ENCODE measurements at regions not wholly inside any gene's neighbourhood (a gene's known extent, or its start where the extent isn't known, plus 50 kb on each side); places are given as distances from the start of the nearest gene placed in this dataset.
"Not testable (repeated sequence)": the region's sequence is repeated elsewhere in the genome, so short reads cannot be mapped to it uniquely, and the experiment has no call there.

DNA sequence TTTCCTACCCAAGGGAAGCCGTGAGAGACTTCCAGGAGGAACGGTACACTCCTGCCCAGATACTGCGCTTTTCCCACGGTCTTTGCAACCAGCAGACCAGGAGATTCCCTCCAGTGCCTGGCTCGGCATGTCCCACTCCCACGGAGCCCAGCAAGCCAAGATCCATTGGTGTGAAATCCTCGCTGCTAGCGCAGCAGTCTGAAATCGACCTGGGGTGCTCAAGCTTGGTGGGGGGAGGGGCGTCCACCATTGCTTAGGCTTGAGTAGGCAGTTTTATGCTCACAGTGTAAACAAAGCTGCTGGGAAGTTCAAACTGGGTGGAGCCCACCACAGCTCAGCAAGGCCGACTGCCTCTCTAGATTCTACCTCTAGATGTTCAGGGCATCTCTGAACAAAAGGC is 284.8 kb upstream of the FGF13 start:
- 80% methylated on average over 1 of the region's 11 CpGs for WGBS

DNA sequence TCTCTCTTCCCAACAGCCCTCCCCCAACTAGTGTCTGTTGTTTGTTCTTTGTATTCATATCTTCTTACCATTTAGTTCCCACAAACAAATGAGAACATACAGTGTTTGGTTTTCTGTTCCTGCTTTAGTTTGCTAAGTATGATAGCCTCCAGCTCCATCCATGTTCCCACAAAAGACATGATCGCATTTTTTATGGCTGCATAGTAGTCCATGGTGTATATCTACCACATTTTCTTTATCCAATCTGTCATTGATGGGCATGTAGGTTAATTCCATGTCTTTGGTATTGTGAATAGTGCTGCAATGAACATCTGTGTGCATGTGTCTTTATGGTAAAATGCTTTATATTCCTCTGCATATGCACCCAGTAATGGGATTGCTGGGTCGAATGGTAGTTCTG is 283.9 kb upstream of the FGF13 start:
- H3K27me3 ChIP-seq = no peaks in the 10 kb centered on the region
- H3K27ac ChIP-seq = no peak overlapping the region
- H3K36me3 ChIP-seq = no peaks in the 10 kb centered on the region
- 84% methylated on average over 2 of the region's 2 CpGs for WGBS
- H3K9me3 ChIP-seq = no peaks in the 10 kb centered on the region
- DNase-seq (ENCODE audit: low spot score in 2 of 2) = no peak
- no peaks in the 10 kb centered on the region for H3K4me1 ChIP-seq
- H3K4me3 ChIP-seq = no peak overlapping the region
- TF ChIP-seq EP300 (IDR thresholded peaks at IDR 0.05) = no peak
- TF ChIP-seq, protein P1, sequence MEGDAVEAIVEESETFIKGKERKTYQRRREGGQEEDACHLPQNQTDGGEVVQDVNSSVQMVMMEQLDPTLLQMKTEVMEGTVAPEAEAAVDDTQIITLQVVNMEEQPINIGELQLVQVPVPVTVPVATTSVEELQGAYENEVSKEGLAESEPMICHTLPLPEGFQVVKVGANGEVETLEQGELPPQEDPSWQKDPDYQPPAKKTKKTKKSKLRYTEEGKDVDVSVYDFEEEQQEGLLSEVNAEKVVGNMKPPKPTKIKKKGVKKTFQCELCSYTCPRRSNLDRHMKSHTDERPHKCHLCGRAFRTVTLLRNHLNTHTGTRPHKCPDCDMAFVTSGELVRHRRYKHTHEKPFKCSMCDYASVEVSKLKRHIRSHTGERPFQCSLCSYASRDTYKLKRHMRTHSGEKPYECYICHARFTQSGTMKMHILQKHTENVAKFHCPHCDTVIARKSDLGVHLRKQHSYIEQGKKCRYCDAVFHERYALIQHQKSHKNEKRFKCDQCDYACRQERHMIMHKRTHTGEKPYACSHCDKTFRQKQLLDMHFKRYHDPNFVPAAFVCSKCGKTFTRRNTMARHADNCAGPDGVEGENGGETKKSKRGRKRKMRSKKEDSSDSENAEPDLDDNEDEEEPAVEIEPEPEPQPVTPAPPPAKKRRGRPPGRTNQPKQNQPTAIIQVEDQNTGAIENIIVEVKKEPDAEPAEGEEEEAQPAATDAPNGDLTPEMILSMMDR (IDR thresholded peaks at IDR 0.05) = no peak
- no peak for TF ChIP-seq POLR2AphosphoS5 (IDR thresholded peaks at IDR 0.05)
- no peak for TF ChIP-seq POLR2A (IDR thresholded peaks at IDR 0.05)

More for the DNA sequence above, 284.8 kb upstream of the FGF13 start:
- Histone ChIP-seq H3K27me3 (no peaks in the 10 kb centered on the region), H3K4me1 (no peaks in the 10 kb centered on the region), H3K27ac (no peak overlapping the region), H3K4me3 (no peak overlapping the region), H3K36me3 (no peaks in the 10 kb centered on the region), H3K9me3 (no peaks in the 10 kb centered on the region)
- no peak for DNase-seq (ENCODE audit: low spot score in 2 of 2)
- no peak for TF ChIP-seq EP300 (IDR thresholded peaks at IDR 0.05)
- TF ChIP-seq POLR2A (IDR thresholded peaks at IDR 0.05) = no peak
- TF ChIP-seq POLR2AphosphoS5 (IDR thresholded peaks at IDR 0.05) = no peak
- TF ChIP-seq, protein P1 (IDR thresholded peaks at IDR 0.05) = no peak

DNA sequence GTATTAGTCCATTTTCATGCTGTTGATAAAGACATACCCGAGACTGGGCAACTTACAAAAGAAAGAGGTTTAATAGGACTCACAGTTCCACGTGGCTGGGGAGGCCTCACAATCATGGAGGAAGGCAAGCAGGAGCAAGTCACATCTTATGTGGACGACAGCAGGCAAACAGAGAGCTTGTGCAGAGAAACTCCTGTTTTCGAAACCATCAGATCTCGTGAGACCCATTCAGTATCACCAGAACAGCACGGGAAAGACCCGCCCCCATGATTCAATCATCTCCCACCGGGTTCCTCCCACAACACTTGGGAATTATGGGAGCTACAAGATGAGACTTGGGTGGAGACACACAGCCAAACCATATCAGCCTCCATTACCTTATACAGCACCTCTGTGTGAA is 278.9 kb upstream of the FGF13 start:
- not testable (repeated sequence) for H3K4me1 ChIP-seq; DNase-seq (ENCODE audit: low spot score in 2 of 2); H3K27ac ChIP-seq; H3K9me3 ChIP-seq; H3K4me3 ChIP-seq; H3K36me3 ChIP-seq; H3K27me3 ChIP-seq
- WGBS = 68% methylated on average over 8 of the region's 8 CpGs

DNA sequence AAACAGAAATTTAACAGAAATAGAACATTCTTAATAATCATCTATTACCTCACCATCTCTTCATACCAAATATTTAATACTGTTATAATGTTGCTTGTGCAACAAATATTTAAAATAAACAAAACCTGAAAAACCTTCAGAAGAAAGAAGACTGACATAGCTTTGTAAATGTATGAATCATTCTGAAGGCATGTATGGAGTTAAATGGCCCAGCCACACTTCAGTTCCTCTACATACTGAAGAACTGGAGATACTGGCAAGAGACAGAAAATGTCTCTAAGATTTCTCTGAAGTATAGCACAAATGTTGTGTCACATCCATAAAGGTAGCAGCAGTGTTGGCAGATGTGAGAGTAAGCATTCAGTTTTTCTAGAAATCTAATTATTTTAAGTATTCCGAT is 275.3 kb upstream of the FGF13 start:
- TF ChIP-seq, protein P1 (IDR thresholded peaks at IDR 0.05) = no peak
- TF ChIP-seq POLR2A (IDR thresholded peaks at IDR 0.05) = no peak
- TF ChIP-seq EP300 (IDR thresholded peaks at IDR 0.05) = no peak
- TF ChIP-seq POLR2AphosphoS5 (IDR thresholded peaks at IDR 0.05) = no peak
- Histone ChIP-seq H3K4me3 (no peak overlapping the region), H3K36me3 (no peaks in the 10 kb centered on the region), H3K27me3 (no peaks in the 10 kb centered on the region), H3K4me1 (no peaks in the 10 kb centered on the region), H3K9me3 (no peaks in the 10 kb centered on the region), H3K27ac (no peak overlapping the region)
- no peak for DNase-seq (ENCODE audit: low spot score in 2 of 2)
- 89% methylated on average over 1 of the region's 1 CpG for WGBS

DNA sequence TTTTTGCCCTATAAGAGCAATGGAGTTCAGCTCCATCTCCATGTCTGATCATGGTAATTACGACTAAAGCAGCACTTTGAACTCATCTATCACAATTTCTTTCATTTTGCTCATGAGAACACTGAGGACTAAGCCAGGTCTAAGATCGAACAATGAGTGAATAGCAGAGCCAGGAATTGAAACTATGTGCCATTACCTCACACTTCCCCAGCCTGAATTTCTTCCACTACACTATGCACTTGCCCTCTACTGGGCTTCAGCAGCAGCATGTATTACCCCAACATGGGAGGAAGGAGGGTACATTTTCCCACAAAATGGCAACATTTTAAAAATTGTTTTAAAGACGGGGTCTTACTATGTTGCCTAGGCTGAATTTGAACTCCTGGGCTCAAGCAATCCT is 274.7 kb upstream of the FGF13 start:
- TF ChIP-seq POLR2AphosphoS5 (IDR thresholded peaks at IDR 0.05) (no peak), POLR2A (IDR thresholded peaks at IDR 0.05) (no peak), EP300 (IDR thresholded peaks at IDR 0.05) (no peak)
- TF ChIP-seq, protein P1 (IDR thresholded peaks at IDR 0.05) = no peak
- no peaks in the 10 kb centered on the region for H3K9me3 ChIP-seq
- WGBS = 48% methylated on average over 3 of the region's 3 CpGs

DNA sequence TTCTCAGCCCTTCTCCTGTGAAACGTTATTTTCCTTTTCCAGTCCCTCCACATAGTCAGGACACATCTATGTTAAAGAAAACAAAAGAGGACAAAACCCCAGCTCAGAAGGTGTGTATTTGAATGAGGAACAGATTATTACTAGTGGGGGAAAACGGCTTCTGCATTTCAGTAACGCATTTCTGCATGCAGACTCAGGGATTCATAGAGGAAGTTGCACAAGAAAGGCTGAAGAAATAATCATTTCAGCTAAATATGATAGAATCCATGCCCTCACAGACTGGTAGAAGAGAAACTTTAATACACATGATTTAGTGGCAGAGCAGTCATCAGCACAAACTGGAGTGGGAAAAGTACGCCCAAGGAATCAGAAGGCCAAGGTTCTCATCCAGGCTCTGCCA is 270.8 kb upstream of the FGF13 start:
- Histone ChIP-seq H3K4me1 (no peaks in the 10 kb centered on the region), H3K27me3 (no peaks in the 10 kb centered on the region), H3K9me3 (no peaks in the 10 kb centered on the region), H3K27ac (no peak overlapping the region), H3K4me3 (no peak overlapping the region), H3K36me3 (no peaks in the 10 kb centered on the region)
- WGBS = 77% methylated on average over 4 of the region's 4 CpGs
- DNase-seq (ENCODE audit: low spot score in 2 of 2) = no peak
- TF ChIP-seq, protein P1 (IDR thresholded peaks at IDR 0.05) = no peak
- no peak for TF ChIP-seq POLR2AphosphoS5 (IDR thresholded peaks at IDR 0.05)

More for the DNA sequence above, 274.7 kb upstream of the FGF13 start:
- Histone ChIP-seq H3K36me3 (no peaks in the 10 kb centered on the region), H3K4me1 (no peaks in the 10 kb centered on the region), H3K4me3 (no peak overlapping the region), H3K27ac (no peak overlapping the region), H3K27me3 (no peaks in the 10 kb centered on the region)
- DNase-seq (ENCODE audit: low spot score in 2 of 2) = no peak
